Prostate gland (tissue), 2 donors: ENCODE measurements at regions not wholly inside any gene's neighbourhood (a gene's known extent, or its start where the extent isn't known, plus 50 kb on each side); places are given as distances from the start of the nearest gene placed in this dataset.

Experiments used
- POLR2A ChIP-seq: fragments of 450-650 bp; IDR thresholded peaks from one replicate; pipeline ENCODE4 v1.6.1; 2016; ENCODE audit warnings: antibody characterized with exemption, mild to moderate bottlenecking
- TF ChIP-seq, protein P1 (sequence below), 4 experiments: fragments of 200-600 bp in 2 of 4; fragments of 450-650 bp in 2 of 4; sonication (generic) in 2 of 4; IDR thresholded peaks; 1 replicate in 3 of 4; 2 replicates in 1 of 4; pipeline ENCODE4 v1.5.1; 2016 to 2019; ENCODE audit warnings: antibody characterized with exemption in 4 of 4, mild to moderate bottlenecking in 2 of 4, moderate library complexity in 2 of 4

DNA sequence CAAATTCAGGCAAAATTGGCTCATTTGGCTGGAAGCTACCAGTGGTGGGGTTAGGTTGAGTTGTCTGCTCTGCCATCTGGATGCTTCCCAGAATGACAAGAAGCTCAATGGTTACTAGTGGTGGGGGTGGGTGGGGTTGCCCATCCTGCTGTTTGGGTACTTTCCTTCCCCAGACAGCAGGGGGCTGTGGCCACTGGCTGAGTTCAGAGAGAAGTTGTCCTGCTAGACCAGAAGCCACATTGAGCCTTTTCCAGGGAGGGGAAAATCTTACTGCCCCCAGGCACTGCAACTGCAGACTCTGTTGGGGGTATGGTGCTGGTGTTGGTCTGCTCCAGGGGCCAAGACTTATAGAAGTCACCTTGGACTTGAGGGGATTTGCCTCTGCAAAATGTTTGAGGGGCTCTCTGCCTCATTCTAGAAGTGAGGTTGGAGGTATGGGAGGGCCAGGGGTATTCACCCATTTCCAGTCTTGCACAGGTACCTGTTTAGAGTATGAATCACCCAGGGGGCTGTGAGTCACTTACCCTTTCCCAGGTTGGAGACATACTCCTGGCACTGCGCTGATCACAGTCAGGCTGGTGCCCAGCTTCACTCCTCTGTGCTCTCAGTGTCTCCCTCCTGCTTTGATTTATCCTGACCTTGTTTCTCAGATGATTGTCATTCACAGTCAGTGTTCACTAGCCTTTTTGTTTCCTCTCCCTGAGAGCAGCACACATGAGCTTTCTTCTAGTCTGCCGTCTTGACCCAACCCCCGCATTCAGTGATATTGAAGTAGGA is 89.1 kb upstream of the NEGR1 start:
- TF ChIP-seq, protein P1, sequence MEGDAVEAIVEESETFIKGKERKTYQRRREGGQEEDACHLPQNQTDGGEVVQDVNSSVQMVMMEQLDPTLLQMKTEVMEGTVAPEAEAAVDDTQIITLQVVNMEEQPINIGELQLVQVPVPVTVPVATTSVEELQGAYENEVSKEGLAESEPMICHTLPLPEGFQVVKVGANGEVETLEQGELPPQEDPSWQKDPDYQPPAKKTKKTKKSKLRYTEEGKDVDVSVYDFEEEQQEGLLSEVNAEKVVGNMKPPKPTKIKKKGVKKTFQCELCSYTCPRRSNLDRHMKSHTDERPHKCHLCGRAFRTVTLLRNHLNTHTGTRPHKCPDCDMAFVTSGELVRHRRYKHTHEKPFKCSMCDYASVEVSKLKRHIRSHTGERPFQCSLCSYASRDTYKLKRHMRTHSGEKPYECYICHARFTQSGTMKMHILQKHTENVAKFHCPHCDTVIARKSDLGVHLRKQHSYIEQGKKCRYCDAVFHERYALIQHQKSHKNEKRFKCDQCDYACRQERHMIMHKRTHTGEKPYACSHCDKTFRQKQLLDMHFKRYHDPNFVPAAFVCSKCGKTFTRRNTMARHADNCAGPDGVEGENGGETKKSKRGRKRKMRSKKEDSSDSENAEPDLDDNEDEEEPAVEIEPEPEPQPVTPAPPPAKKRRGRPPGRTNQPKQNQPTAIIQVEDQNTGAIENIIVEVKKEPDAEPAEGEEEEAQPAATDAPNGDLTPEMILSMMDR (IDR thresholded peaks at IDR 0.05), result no peak
- TF ChIP-seq POLR2A, result no peak
